ENCODE measurements at regions not wholly inside any gene's neighbourhood (a gene's known extent, or its start where the extent isn't known, plus 50 kb on each side); places are given as distances from the start of the nearest gene placed in this dataset.

- H3K9me3 ChIP-seq (ENCODE audit: control insufficient read depth in 2 of 3, insufficient read depth in 1 of 3, low read length in 3 of 3), result no peaks in the 10 kb centered on the region
- intact Hi-C loops (cut with DNase I), result no loop called here
- no peaks in the 10 kb centered on the region for H3K4me1 ChIP-seq (ENCODE audit: control insufficient read depth in 2 of 3, insufficient read depth in 2 of 3, low read depth in 1 of 3, low read length in 3 of 3)
- DNase-seq (no peak), FAIRE-seq (no peak)
- H3K27me3 ChIP-seq (ENCODE audit: control insufficient read depth, insufficient read depth, low read length), result no peaks in the 10 kb centered on the region
- no peak overlapping the region for H3K4me3 ChIP-seq (ENCODE audit: low read length in 3 of 3)
- H3K9ac ChIP-seq (ENCODE audit: low read length in 3 of 3), result no peak overlapping the region
- TF ChIP-seq, protein P1, sequence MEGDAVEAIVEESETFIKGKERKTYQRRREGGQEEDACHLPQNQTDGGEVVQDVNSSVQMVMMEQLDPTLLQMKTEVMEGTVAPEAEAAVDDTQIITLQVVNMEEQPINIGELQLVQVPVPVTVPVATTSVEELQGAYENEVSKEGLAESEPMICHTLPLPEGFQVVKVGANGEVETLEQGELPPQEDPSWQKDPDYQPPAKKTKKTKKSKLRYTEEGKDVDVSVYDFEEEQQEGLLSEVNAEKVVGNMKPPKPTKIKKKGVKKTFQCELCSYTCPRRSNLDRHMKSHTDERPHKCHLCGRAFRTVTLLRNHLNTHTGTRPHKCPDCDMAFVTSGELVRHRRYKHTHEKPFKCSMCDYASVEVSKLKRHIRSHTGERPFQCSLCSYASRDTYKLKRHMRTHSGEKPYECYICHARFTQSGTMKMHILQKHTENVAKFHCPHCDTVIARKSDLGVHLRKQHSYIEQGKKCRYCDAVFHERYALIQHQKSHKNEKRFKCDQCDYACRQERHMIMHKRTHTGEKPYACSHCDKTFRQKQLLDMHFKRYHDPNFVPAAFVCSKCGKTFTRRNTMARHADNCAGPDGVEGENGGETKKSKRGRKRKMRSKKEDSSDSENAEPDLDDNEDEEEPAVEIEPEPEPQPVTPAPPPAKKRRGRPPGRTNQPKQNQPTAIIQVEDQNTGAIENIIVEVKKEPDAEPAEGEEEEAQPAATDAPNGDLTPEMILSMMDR (IDR thresholded peaks at IDR 0.05; ENCODE audit: borderline replicate concordance, extremely low read depth, insufficient read depth), result no peak
- H3K27ac ChIP-seq (ENCODE audit: low read depth in 2 of 2, low read length in 2 of 2), result no peak overlapping the region
- H3K36me3 ChIP-seq (ENCODE audit: control insufficient read depth in 2 of 3, insufficient read depth in 3 of 3, low read length in 3 of 3), result no peaks in the 10 kb centered on the region
These were observed 167.2 kb downstream of the CEP135 start for GRCh38 chr4:56115898-56116297.

GRCh38 chr4:56112377-56112776 lies 163.6 kb downstream of the CEP135 start:
- H3K9me3 ChIP-seq (ENCODE audit: control insufficient read depth in 2 of 3, insufficient read depth in 1 of 3, low read length in 3 of 3), result no peaks in the 10 kb centered on the region
- TF ChIP-seq, protein P1 (IDR thresholded peaks at IDR 0.05; ENCODE audit: borderline replicate concordance, extremely low read depth, insufficient read depth), result no peak
- FAIRE-seq (no peak), DNase-seq (no peak)
- no peak overlapping the region for H3K27ac ChIP-seq (ENCODE audit: low read depth in 2 of 2, low read length in 2 of 2)
- H3K27me3 ChIP-seq (ENCODE audit: control insufficient read depth, insufficient read depth, low read length), result no peaks in the 10 kb centered on the region
- no peak overlapping the region for H3K4me3 ChIP-seq (ENCODE audit: low read length in 3 of 3)
- H3K9ac ChIP-seq (ENCODE audit: low read length in 3 of 3), result no peak overlapping the region
- no peaks in the 10 kb centered on the region for H3K36me3 ChIP-seq (ENCODE audit: control insufficient read depth in 2 of 3, insufficient read depth in 3 of 3, low read length in 3 of 3)
- intact Hi-C loops (cut with DNase I), result no loop called here
- no peaks in the 10 kb centered on the region for H3K4me1 ChIP-seq (ENCODE audit: control insufficient read depth in 2 of 3, insufficient read depth in 2 of 3, low read depth in 1 of 3, low read length in 3 of 3)

DNA sequence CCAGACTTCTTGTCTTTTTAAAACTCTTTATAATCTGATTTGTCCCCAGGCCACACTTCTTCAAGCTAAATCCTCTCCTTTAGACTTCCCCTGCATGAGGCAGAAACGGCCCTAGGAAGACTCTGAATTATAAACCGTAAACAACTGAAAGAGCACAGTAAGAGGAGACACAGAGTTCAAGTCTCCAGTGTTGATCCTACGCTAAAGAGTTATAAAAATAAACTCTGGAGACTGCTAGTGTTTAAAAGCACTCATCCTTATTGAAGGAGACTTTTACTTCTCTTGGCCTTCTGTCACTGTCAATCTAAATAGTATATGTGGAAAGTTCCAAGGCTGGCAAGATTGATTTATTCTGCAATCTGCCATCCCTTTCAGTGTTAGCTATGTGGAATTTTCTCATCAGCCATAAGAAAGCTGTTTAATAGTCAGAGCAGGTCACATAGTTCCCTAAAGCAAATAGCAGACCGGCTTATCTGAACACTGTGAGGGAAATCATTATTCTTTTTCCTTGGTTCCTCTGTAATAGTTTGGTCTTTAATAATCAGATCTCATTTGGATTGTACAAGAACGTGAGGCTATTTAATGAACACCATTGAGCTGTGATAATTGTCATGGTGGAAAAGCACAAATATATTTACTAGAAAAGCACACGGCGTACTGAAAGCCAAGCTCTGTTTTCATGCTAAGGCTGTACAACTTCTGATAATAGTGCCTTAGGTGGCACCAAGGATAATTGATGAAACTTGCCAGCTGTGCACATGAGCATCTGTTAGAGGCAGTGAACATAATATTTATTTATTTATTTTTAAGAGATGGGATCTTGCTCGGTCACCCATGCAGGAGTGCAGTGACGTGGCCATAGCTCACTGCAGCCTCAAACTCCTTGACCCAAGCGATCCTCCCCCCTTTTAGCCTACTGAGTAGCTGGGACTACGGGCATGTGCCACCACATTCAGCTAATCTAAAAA lies 157.7 kb downstream of the CEP135 start:
- Histone ChIP-seq H3K4me3 (ENCODE audit: low read length in 3 of 3) (no peak overlapping the region), H3K27ac (ENCODE audit: low read depth in 2 of 2, low read length in 2 of 2) (no peak overlapping the region), H3K36me3 (ENCODE audit: control insufficient read depth in 2 of 3, insufficient read depth in 3 of 3, low read length in 3 of 3) (no peaks in the 10 kb centered on the region), H3K9ac (ENCODE audit: low read length in 3 of 3) (no peak overlapping the region), H3K27me3 (ENCODE audit: control insufficient read depth, insufficient read depth, low read length) (no peaks in the 10 kb centered on the region), H3K4me1 (ENCODE audit: control insufficient read depth in 2 of 3, insufficient read depth in 2 of 3, low read depth in 1 of 3, low read length in 3 of 3) (peaks cover 0 to 2% (median 0%) of the 10 kb centered on the region in 3 donors), H3K9me3 (ENCODE audit: control insufficient read depth in 2 of 3, insufficient read depth in 1 of 3, low read length in 3 of 3) (no peaks in the 10 kb centered on the region)
- TF ChIP-seq, protein P1 (IDR thresholded peaks at IDR 0.05; ENCODE audit: borderline replicate concordance, extremely low read depth, insufficient read depth), result no peak
- intact Hi-C loops (cut with DNase I), result no loop called here
- FAIRE-seq (no peak), DNase-seq (peak in 3 of 5 donors; percentile 18 to 61 (median 55))
